IPS-NIHi11 (cell line): ENCODE measurements at regions not wholly inside any gene's neighbourhood (a gene's known extent, or its start where the extent isn't known, plus 50 kb on each side); places are given as distances from the start of the nearest gene placed in this dataset.

Experiments
- DNase-seq: peaks from one replicate; pipeline ENCODE4 v3.0.0; 2012; ENCODE audit warnings: mixed read lengths, low spot score

DNA sequence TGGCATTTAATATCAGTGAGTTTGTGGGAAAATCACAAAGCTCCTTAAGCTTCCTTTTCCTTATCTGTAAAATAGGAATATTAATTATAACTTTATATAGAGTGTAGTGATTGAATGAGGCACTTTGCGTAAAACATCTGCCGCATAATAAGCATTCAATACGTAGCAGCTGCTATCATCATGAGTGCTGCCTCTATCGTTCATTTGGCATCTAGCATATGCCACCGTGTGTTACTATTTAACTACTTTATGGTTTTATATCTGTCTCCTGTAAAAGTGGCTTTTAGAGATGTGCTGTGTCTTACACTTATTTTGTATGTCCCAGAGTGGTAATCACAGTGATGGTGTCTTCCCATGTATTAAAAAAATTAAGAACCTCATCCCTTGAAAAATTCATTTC, 729.6 kb downstream of the SORCS3 start:
- DNase-seq = no peak

GRCh38 chr10:105359708-105360107, 718.6 kb downstream of the SORCS3 start:
- no peak for DNase-seq

DNA sequence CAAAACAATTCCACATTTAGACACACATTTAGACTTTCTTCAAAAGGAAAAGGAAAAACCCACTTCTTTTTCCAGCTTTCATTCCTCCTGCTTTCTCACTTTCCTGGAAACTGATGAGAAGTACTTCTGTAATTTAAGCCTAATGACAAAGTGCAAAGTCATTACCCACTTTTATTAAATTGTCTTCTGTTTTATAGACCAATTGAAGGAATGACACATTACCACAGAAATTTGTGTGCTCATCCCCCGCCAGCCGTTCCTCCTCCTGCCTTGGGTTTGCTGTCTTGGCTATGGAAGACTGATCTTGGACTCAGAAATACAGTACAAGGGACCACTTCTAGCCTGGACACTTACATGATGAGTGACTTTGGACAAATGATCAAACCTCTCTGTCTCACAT, 717.8 kb downstream of the SORCS3 start:
- no peak for DNase-seq

- DNase-seq = no peak
Measured at GRCh38 chr10:105356626-105357025, 715.5 kb downstream of the SORCS3 start.

DNA sequence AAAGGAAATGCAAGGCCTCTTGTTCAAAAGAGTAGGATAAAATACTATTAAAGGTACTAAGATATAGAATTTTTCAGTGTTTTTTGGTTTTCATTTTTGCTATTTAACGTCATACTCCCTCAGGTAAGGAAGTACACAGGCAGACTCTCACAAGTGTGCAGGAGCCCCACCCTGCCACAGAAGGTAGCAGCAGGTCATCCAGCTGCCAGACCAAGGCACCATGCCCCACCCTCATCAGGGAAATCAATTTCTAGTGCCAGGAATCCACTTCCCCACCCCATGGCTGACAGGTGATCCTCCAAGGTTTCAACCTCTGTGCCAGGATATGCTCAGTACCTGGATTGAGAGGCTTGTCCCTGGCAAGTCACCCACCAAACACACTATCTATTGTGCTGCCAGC, 712.9 kb downstream of the SORCS3 start:
- DNase-seq = no peak

- no peak for DNase-seq
Measured at GRCh38 chr10:105352827-105353226, 711.7 kb downstream of the SORCS3 start.

DNA sequence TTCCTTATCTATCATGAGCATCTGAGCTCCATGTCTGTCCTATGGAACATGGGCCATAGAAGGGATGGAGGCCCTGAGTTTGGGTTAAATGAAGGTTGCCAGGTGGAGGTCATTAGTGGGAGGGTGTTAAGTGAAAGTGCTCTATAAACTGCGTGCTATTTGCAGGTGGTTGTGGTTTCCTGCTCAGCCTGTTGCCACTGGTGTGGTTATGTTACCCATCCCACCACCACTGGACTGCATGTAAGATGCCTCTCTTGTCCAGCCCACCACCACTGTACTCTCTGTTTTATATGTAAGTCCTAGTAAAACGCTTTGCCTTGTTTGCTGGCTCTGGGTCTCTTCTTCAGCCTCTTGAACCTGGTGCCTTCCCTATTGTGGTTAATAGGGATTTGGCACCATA, 711.2 kb downstream of the SORCS3 start:
- DNase-seq = no peak

GRCh38 chr10:105351187-105351586, 710.1 kb downstream of the SORCS3 start:
- DNase-seq = no peak

GRCh38 chr10:105347487-105347886, 706.4 kb downstream of the SORCS3 start:
- no peak for DNase-seq

GRCh38 chr10:105342606-105343005, 701.5 kb downstream of the SORCS3 start:
- DNase-seq = no peak

GRCh38 chr10:105339669-105340068, 698.6 kb downstream of the SORCS3 start:
- DNase-seq = no peak

DNA sequence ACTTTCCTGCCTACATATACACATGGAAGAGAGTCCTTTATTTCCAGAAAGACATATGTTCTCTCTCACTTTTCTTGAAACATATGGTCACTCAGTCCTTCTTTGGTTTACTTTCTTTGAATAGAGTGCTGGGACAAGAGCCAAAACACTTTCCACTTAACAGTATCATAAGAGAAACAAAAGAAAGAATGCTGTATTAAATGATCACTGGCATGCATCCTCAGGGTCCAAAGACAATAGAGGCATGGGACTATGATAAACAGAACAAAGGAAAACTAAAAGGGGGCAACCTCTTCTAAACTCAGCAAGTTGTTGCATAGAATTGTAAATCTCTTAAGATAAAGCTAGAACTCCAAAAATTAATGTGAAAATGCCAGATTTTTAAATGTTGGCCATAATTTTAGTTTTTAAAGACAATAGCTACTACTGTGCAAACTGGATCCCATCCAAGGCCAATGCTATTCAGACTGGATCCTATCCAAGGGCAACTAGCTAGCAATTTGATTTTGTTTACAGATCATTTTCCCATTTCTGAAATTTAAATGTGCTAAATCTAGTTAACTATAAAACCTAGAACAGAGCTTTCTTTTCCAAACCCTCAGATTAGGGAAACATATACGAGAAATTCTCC, 687.5 kb downstream of the SORCS3 start:
- DNase-seq = no peak
